ENCODE measurements at regions not wholly inside any gene's neighbourhood (a gene's known extent, or its start where the extent isn't known, plus 50 kb on each side); places are given as distances from the start of the nearest gene placed in this dataset.

DNA sequence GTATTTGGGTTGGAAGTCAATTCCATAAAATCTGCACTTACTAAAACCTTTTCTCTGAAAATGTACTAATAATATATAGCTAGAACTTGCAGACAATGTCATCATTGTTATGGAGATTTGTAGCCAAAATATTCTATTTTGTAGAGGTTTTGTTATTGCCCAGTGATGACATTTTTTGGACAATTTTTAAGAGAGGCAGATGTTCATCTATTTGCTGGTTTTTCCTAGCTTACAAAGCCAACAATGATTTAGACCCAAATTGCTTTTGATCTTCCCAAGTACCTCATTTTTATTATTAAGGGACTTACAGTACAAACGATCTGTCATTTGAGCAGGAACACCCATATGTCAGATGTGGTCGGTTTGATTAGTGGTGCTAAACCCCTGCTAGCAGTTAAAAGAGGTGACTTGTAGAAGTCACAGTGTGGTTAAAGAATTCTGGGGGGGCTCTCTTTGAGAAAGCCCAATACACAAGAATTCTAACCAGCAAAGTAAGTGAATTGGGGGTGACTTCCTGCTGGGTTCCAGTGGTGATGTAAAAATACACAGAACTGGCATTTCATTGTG, 136.2 kb downstream of the KIT start:
- Histone ChIP-seq H3K9me3 (no peaks in the 10 kb centered on the region), H3K9ac (no peak overlapping the region), H3K27me3 (ENCODE audit: insufficient read depth) (no peaks in the 10 kb centered on the region; the same call in 1 of the 2 replicates), H3K4me2 (no peak overlapping the region), H3K4me1 (ENCODE audit: control insufficient read depth in 1 of 2, insufficient read depth in 2 of 2, low read depth in 1 of 2, low read length in 1 of 2) (no peaks in the 10 kb centered on the region), H3K36me3 (replicated peaks in 1 of 2; ENCODE audit: control insufficient read depth in 1 of 2, insufficient read depth in 2 of 2, low read length in 1 of 2) (no peaks in the 10 kb centered on the region), H4K20me1 (ENCODE audit: insufficient read depth) (no peaks in the 10 kb centered on the region), H3K79me2 (ENCODE audit: insufficient read depth) (no peaks in the 10 kb centered on the region), H3K4me3 (ENCODE audit: low read depth in 2 of 2, low read length in 1 of 2) (no peak overlapping the region), H2AFZ (ENCODE audit: low read depth) (no peak overlapping the region), H3K9me2 (no peaks in the 10 kb centered on the region), H3K27ac (ENCODE audit: low read depth in 2 of 2, low read length in 1 of 2) (no peak overlapping the region), H3F3A (replicated peaks; ENCODE audit: insufficient read depth) (no peaks in the 10 kb centered on the region)
- CTCF ChIA-PET = interaction anchor here (0.9 to 1.6 kb wide), 3 partner anchors 10 to 167 kb away, joined by 3 read pairs; no protein-coding TSS in a partner anchor
- DNase-seq = no peak
- no peak for TF ChIP-seq MAX (IDR thresholded peaks at IDR 0.05; ENCODE audit: low read depth)
- TF ChIP-seq SMC3 (IDR thresholded peaks at IDR 0.05; ENCODE audit: low read depth, low read length) = no peak
- TF ChIP-seq IRF3 (IDR thresholded peaks at IDR 0.05; ENCODE audit: low read depth, low read length) = no peak
- no peak for TF ChIP-seq RCOR1 (IDR thresholded peaks at IDR 0.05; ENCODE audit: low read length)
- TF ChIP-seq TEAD4 (IDR thresholded peaks at IDR 0.05; ENCODE audit: borderline replicate concordance, insufficient read depth) = no peak
- TF ChIP-seq RXRA (IDR thresholded peaks at IDR 0.05; ENCODE audit: borderline replicate concordance, low read depth) = no peak
- no peak for TF ChIP-seq ELF1 (IDR thresholded peaks at IDR 0.05)
- TF ChIP-seq POLR2AphosphoS5 (IDR thresholded peaks at IDR 0.05; ENCODE audit: low read depth, low read length) = no peak
- TF ChIP-seq NRF1 (IDR thresholded peaks at IDR 0.05; ENCODE audit: low read depth, low read length) = no peak
- WGBS (ENCODE audit: low lambda C conversion rate) = 23% methylated on average over 2 of the region's 2 CpGs
- POLR2A ChIA-PET = no interaction called here

Small RNA genes lying in the stretch of these regions (small RNA-seq; reads per million reads assigned to genes)
- gene RPL38P3 = 0 reads per million in 7 experiments
